HG03097 (cell line): ENCODE measurements at regions not wholly inside any gene's neighbourhood (a gene's known extent, or its start where the extent isn't known, plus 50 kb on each side); places are given as distances from the start of the nearest gene placed in this dataset.
"Not testable (repeated sequence)": the region's sequence is repeated elsewhere in the genome, so short reads cannot be mapped to it uniquely, and the experiment has no call there.

Experiments used
- ATAC-seq: cut with Tn5 transposase; IDR thresholded peaks from one replicate; pipeline ENCODE4 v1.9.1; 2021; ENCODE audit not compliant: unreplicated experiment, low FRiP score

- no peak for ATAC-seq
These were observed 350.0 kb upstream of the FZD8 start for GRCh38 chr10:35992107-35992506.

DNA sequence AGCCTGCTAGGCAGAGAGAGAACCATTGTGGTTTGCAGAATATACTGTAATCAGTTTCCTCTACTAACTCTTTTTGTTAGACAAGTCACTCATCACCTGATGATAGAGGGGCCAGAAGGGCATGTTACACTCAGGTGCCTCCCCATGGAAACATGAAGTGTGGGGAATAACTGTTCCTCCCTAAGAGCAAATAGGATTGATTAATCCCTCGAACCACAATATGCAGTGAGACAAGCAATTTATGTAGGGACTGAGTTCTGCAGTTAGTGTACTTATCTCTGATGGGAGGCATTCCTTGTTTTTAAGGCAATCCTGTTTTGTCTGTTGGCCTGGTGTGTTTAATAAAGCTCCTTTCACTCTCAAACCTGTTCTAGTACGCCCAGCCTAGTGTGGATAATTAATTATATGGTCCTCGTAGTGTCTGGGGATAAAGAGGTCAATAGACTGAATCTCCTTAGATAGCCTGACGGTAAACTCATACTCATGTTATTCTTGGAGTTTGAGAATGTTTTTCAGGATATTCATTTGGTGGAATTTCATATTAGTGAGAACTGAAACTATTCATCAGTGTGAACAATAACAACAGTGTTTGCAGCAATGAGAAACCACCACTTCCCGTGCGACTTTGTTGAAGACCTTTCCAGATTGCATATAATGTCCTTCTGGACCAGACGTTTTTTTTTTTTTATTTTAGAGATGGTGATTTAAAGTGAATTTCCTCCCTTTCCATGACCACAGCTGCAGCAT is 344.8 kb upstream of the FZD8 start:
- no peak for ATAC-seq

- ATAC-seq, result no peak
These were observed 337.0 kb upstream of the FZD8 start for GRCh38 chr10:35979116-35979515.

DNA sequence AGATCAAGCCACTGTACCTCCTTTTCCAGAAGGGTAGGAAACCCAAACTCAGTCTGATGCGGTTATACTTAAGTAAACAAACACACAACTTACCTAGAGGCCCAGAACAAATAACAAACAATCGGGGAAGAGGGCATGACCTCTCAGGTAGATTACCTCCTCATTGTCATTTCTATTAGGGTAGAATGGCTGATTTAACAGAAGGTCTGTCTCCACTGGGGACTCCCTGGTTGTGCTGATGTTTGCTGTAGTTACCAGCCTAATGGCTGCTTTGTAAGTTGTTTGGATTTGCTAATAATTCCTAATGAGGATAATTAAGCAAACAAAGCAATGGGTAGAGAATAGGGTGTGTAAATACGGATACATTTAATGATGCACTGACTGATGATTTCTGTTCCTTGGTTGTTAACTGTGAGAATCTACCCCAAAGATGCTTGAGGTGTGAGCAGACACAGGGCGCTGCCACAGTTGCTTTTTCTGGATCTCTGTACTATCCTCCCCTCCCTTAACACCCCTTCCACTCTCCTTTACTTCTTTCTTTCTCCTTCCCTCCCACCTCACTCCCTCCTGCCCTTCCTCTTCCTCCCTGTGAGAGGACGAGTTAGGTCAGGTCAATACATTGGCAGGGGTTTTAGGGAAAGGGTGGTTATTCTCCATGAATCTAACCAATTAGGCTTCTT is 332.0 kb upstream of the FZD8 start:
- not testable (repeated sequence) for ATAC-seq

DNA sequence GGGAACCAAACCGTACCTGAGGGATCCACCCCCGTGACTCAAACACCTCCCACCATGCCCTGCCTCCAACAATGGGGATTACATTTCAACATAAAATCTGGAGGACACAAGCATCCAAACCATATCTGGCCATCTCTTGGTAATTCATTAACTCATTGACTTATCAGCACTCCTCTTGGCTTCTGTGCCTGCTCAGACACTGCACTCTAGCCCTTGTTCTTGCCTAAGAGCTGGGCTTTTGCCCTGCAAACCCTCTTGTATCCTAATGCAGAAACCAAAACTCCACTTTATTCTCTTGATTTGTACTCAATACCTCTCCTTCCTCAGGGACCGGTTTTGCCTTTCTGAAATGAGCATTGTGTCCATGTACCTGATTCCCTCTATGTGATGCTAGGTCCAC is 330.2 kb upstream of the FZD8 start:
- no peak for ATAC-seq

DNA sequence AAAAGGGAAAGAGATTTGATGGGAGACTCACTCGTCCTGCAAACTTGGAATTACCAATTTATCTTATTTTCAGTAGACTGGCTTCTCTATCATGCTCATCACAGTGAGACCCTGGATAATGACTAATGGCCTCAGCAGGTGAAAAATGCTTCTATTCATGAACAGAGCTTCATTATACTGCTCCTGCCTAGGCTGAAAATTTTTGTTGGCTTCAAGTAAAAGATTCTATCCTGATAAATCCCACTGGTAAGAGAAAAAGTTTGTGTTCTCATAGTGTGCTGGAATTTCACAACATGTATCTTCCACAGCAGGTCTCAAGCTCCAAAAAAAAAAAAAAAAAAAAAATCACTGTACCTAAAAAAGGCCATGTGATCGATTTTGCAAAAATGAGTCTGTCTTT is 329.3 kb upstream of the FZD8 start:
- ATAC-seq, result no peak

- no peak for ATAC-seq
These were observed 321.6 kb upstream of the FZD8 start for GRCh38 chr10:35963685-35964084.

GRCh38 chr10:35961501-35961900 is 319.4 kb upstream of the FZD8 start:
- ATAC-seq, result no peak

GRCh38 chr10:35959252-35959651 is 317.2 kb upstream of the FZD8 start:
- no peak for ATAC-seq

DNA sequence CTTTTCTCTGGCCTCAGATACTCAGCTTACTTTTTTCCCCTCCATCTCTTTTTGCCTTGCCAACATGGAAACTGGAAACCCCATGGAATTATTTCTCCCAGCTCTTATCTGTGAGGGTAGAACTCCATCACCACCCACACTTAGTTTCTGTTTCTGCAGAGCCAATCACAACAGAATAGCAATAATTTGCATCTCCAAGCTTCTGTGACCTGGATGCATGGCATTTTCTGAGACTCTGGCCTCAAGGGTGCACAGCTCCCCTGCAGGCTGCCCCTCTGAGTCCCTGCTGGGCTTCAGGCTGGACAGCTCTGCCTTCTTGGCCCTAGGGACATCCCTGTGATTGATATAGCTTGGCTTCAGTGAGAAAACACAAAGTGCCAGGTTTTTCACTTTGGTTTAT is 316.5 kb upstream of the FZD8 start:
- ATAC-seq, result not testable (repeated sequence)

- ATAC-seq, result no peak
These were observed 308.6 kb upstream of the FZD8 start for GRCh38 chr10:35950701-35951100.

DNA sequence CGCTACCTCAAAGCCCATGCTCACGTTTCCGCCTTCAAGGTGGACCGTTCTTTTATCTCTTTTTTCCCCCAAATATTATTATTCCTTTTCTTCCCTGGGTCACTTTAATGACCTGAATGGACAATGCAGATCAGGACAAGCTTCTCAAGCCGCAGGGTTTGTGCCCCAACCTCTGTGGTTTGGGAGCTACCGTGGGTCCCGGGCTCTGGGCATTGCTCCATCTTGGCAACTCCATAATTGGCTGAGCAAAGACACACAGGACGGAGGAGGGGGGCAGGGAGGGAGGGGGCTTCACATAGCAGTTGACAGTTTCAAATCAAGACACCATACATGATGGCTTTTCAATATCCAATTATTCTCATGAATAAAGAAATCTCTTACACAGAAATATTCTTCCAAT is 308.1 kb upstream of the FZD8 start:
- ATAC-seq, result no peak

DNA sequence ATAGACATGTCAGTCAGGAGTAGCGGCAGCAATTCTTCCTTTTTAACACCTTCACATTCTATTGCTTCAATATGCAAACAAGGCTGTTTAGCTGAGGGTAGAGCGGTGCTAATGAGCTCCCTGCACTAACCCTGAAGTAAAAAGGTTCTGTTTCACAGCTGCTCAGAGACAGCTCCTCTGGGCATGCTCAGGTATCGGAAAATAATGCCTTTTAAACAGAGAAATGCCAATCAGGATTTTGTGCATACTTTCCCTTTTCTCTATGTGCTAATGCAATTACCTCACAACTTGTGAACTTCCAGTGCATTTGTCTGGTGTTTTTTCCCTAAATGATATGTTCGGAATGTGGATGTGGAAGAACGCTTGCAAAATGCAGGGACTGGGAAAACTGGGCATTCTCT is 307.7 kb upstream of the FZD8 start:
- no peak for ATAC-seq

GRCh38 chr10:35946556-35946955 is 304.5 kb upstream of the FZD8 start:
- no peak for ATAC-seq

DNA sequence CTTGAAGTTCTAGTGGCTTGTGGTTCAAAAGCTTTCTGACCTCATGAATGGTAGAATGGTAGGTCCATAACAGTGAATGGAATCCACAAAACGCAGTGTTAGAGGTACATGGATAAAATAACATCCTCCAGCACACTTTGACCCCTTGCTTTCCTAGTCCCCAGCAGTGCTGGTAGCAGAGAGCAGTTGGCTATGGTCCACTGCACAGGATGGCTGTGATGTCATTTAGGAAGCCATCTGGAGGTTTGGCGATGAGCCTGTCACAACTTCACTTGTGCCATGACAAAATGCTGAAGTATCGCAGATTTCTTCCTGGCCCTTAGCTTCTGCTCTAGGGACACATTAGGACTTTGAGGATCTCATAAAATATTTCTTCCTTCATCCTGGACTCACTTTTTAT is 300.0 kb upstream of the FZD8 start:
- no peak for ATAC-seq

- no peak for ATAC-seq
These were observed 298.3 kb upstream of the FZD8 start for GRCh38 chr10:35940141-35941041.

GRCh38 chr10:35938160-35938559 is 296.1 kb upstream of the FZD8 start:
- no peak for ATAC-seq

GRCh38 chr10:35937546-35937945 is 295.4 kb upstream of the FZD8 start:
- no peak for ATAC-seq

DNA sequence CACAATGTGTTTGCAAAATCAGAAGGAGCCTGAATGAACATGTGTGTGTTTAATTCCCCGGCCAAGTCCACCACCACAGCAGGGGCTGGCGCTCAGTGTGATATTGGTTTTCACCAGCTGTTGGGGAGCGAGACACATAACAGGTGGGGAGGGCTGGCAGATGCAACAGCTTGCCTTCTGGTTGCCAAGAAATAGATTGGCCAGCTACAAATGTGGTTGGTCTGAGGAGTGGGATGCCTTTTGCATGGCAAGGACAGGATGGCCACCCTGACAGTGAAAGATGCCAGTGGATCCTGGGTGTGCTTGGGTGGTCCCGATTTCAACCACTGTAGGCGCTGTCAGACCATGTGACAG is 292.5 kb upstream of the FZD8 start:
- ATAC-seq, result no peak

- no peak for ATAC-seq
These were observed 292.0 kb upstream of the FZD8 start for GRCh38 chr10:35933940-35934641.

GRCh38 chr10:35933491-35933890 is 291.4 kb upstream of the FZD8 start:
- ATAC-seq, result no peak
